SU-DHL-6 (cell line): ENCODE measurements at regions not wholly inside any gene's neighbourhood (a gene's known extent, or its start where the extent isn't known, plus 50 kb on each side); places are given as distances from the start of the nearest gene placed in this dataset.

Source experiments
- H2AFZ ChIP-seq: fragments of 200-600 bp; sonication (generic); 2 replicates; pipeline ENCODE4 v1.6.1; 2014; ENCODE audit warnings: low read depth, mild to moderate bottlenecking, moderate library complexity, mixed read lengths, antibody characterized with exemption, low read length; ENCODE audit not compliant: severe bottlenecking
- H3F3A ChIP-seq: fragments of 200-600 bp; shearing (Covaris generic); 2 replicates; pipeline ENCODE4 v1.6.0; 2016; ENCODE audit warnings: antibody characterized with exemption, mild to moderate bottlenecking; ENCODE audit not compliant: insufficient read depth
- H3K27ac ChIP-seq: fragments of 200-600 bp; sonication (generic); 2 replicates; pipeline ENCODE4 v1.5.1; 2016; ENCODE audit warnings: low read depth, mild to moderate bottlenecking, low read length, moderate library complexity, mixed read lengths
- H3K27me3 ChIP-seq: fragments of 200-600 bp; sonication (generic), shearing (Covaris generic); 2 replicates; pipeline ENCODE4 v1.6.0; 2014; ENCODE audit warnings: mild to moderate bottlenecking, low read length
- H3K36me3 ChIP-seq: fragments of 200-600 bp; sonication (generic); 2 replicates; pipeline ENCODE4 v1.6.1; 2014; ENCODE audit warnings: mild to moderate bottlenecking, low read length, mixed read lengths
- H3K4me2 ChIP-seq: fragments of 300-600, 200-600 bp; shearing (Covaris generic), sonication (generic); 2 replicates; pipeline ENCODE4 v1.6.0; 2014; ENCODE audit warnings: low read length, low read depth, mild to moderate bottlenecking; ENCODE audit not compliant: poor library complexity, severe bottlenecking
- H3K4me3 ChIP-seq: fragments of 200-600 bp; sonication (generic); 2 replicates; pipeline ENCODE4 v1.5.1; 2014; ENCODE audit warnings: antibody characterized with exemption, low read length, mild to moderate bottlenecking, mixed read lengths; ENCODE audit not compliant: insufficient read depth, poor library complexity, severe bottlenecking
- H3K79me2 ChIP-seq: fragments of 200-600 bp; sonication (generic); 2 replicates; pipeline ENCODE4 v1.6.1; 2014; ENCODE audit warnings: mild to moderate bottlenecking, low read length, moderate library complexity; ENCODE audit not compliant: insufficient read depth
- H3K9ac ChIP-seq: fragments of 200-600 bp; sonication (generic); 2 replicates; pipeline ENCODE4 v1.7.0; 2014; ENCODE audit warnings: mild to moderate bottlenecking, low read length
- H3K9me2 ChIP-seq: fragments of 200-600 bp; sonication (generic); replicated peaks from 2 replicates; pipeline ENCODE4 v1.6.1; 2014; ENCODE audit warnings: low read length; ENCODE audit not compliant: insufficient read depth
- H3K9me3 ChIP-seq: fragments of 200-600 bp; sonication (generic); 2 replicates; pipeline ENCODE4 v1.6.1; 2014; ENCODE audit warnings: low read length, mixed read lengths; ENCODE audit not compliant: insufficient read depth
- H4K20me1 ChIP-seq: fragments of 200-600 bp; sonication (generic); 2 replicates; pipeline ENCODE4 v1.6.1; 2014; ENCODE audit warnings: low read depth, mild to moderate bottlenecking, antibody characterized with exemption, low read length, moderate library complexity, mixed read lengths
- CTCF ChIP-seq: fragments of 200-600 bp; sonication (generic); IDR thresholded peaks from one replicate; pipeline ENCODE4 v1.5.1; 2017; ENCODE audit warnings: antibody characterized with exemption, mild to moderate bottlenecking, low read length, moderate library complexity; ENCODE audit not compliant: insufficient read depth, poor library complexity, severe bottlenecking
- EZH2phosphoT487 ChIP-seq: fragments of 200-600 bp; sonication (generic), shearing (Covaris generic); conservative IDR thresholded peaks from 2 replicates; pipeline ENCODE4 v1.6.1; 2018; ENCODE audit warnings: mild to moderate bottlenecking, antibody characterized with exemption, low read length, moderate library complexity, mixed read lengths

- no peak overlapping the region for H3K4me2 ChIP-seq
- no peaks in the 10 kb centered on the region for H4K20me1 ChIP-seq
- no peaks in the 10 kb centered on the region for H3K27me3 ChIP-seq
- H3F3A ChIP-seq, result no peaks in the 10 kb centered on the region
- TF ChIP-seq EZH2phosphoT487 (no peak), CTCF (no peak)
- no peak overlapping the region for H3K4me3 ChIP-seq
- no peak overlapping the region for H3K27ac ChIP-seq
- no peak overlapping the region for H3K9ac ChIP-seq
- no peaks in the 10 kb centered on the region for H3K9me2 ChIP-seq
- H2AFZ ChIP-seq, result no peak overlapping the region
- H3K36me3 ChIP-seq, result no peaks in the 10 kb centered on the region
- H3K9me3 ChIP-seq, result no peaks in the 10 kb centered on the region
- no peaks in the 10 kb centered on the region for H3K79me2 ChIP-seq
Measured at GRCh38 chr3:80601479-80601878, 833.7 kb upstream of the ROBO1 start.

DNA sequence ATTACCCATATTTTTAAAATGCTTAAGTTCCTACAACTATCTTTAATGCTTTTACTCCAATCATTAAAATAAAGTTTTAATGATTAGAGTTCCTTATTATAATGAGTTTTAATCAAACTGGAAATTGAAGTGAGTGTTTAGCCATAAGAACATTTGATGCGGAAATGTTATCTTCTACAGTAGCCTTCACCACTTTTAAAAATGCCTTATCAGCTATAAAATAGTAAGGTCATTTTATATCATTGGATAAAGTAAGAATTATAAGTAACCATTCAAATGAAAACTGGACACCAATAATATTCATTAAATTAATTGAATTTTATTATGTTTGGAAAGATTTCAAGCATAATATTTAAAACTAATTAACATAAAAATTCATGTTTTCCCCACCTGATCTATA lies 825.0 kb upstream of the ROBO1 start:
- H3K9ac ChIP-seq, result no peak overlapping the region
- no peak overlapping the region for H3K4me2 ChIP-seq
- H3K9me3 ChIP-seq, result no peaks in the 10 kb centered on the region
- H3K79me2 ChIP-seq, result no peaks in the 10 kb centered on the region
- H3K36me3 ChIP-seq, result no peaks in the 10 kb centered on the region
- TF ChIP-seq CTCF (no peak), EZH2phosphoT487 (no peak)
- no peaks in the 10 kb centered on the region for H4K20me1 ChIP-seq
- H3K9me2 ChIP-seq, result no peaks in the 10 kb centered on the region
- H3K4me3 ChIP-seq, result no peak overlapping the region
- H3K27ac ChIP-seq, result no peak overlapping the region
- H2AFZ ChIP-seq, result no peak overlapping the region
- H3F3A ChIP-seq, result no peaks in the 10 kb centered on the region
- H3K27me3 ChIP-seq, result no peaks in the 10 kb centered on the region

DNA sequence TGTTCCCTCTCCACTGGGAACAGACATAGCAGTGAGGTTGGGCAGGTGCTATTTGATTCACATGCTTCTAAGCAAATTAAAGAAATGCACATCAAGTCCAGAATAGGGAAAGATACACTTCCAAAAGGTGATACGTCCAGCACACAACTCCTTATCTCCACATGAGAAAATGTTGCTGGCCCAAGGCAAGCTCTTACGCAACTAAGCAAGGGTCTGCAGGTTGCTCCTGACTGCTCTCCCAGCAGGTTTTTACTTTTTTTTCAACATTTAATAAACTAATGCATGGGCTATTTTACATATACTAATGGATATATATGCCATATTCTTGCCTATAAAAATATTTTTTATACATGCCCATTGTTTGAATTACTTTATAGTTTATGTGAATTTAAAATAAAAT lies 818.5 kb upstream of the ROBO1 start:
- H3K9me2 ChIP-seq, result no peaks in the 10 kb centered on the region
- no peaks in the 10 kb centered on the region for H3K9me3 ChIP-seq
- TF ChIP-seq CTCF, result no peak
- no peak for TF ChIP-seq EZH2phosphoT487

GRCh38 chr3:80580146-80580545 lies 812.3 kb upstream of the ROBO1 start:
- TF ChIP-seq EZH2phosphoT487 (no peak), CTCF (no peak)
- no peaks in the 10 kb centered on the region for H3K9me2 ChIP-seq
- H4K20me1 ChIP-seq, result no peaks in the 10 kb centered on the region
- no peaks in the 10 kb centered on the region for H3K27me3 ChIP-seq
- H3K4me2 ChIP-seq, result no peak overlapping the region
- no peak overlapping the region for H3K4me3 ChIP-seq
- no peak overlapping the region for H3K9ac ChIP-seq
- H3K79me2 ChIP-seq, result no peaks in the 10 kb centered on the region
- H2AFZ ChIP-seq, result no peak overlapping the region
- no peaks in the 10 kb centered on the region for H3K9me3 ChIP-seq
- no peak overlapping the region for H3K27ac ChIP-seq
- H3F3A ChIP-seq, result no peaks in the 10 kb centered on the region
- H3K36me3 ChIP-seq, result no peaks in the 10 kb centered on the region

More for the DNA sequence above, 818.5 kb upstream of the ROBO1 start:
- Histone ChIP-seq H3F3A (no peaks in the 10 kb centered on the region), H4K20me1 (no peaks in the 10 kb centered on the region), H3K4me2 (no peak overlapping the region), H3K36me3 (no peaks in the 10 kb centered on the region), H2AFZ (no peak overlapping the region), H3K27ac (no peak overlapping the region), H3K27me3 (no peaks in the 10 kb centered on the region), H3K79me2 (no peaks in the 10 kb centered on the region), H3K9ac (no peak overlapping the region), H3K4me3 (no peak overlapping the region)
